ENCODE measurements at regions not wholly inside any gene's neighbourhood (a gene's known extent, or its start where the extent isn't known, plus 50 kb on each side); places are given as distances from the start of the nearest gene placed in this dataset.

- DNase-seq: no peak
- H3K4me1 ChIP-seq (ENCODE audit: control insufficient read depth, insufficient read depth, low read length): no peaks in the 10 kb centered on the region
- no peaks in the 10 kb centered on the region for H3K27me3 ChIP-seq (ENCODE audit: control insufficient read depth, insufficient read depth, low read length)
- WGBS (ENCODE audit: insufficient coverage): no CpG with 5 or more reads among the region's 2 CpGs
- H3K9me3 ChIP-seq (replicated peaks; ENCODE audit: control insufficient read depth, low read depth, low read length): peaks cover 4% of the 10 kb centered on the region
- H3K4me3 ChIP-seq (ENCODE audit: low read length): no peak overlapping the region
- no peak overlapping the region for H3K27ac ChIP-seq (ENCODE audit: low read length)
- no peaks in the 10 kb centered on the region for H3K36me3 ChIP-seq (ENCODE audit: control insufficient read depth, insufficient read depth, low read length)
These were observed 146.4 kb upstream of the TIAM1 start for GRCh38 chr21:31490443-31490842.

GRCh38 chr21:31489726-31490125, 145.7 kb upstream of the TIAM1 start:
- Histone ChIP-seq H3K4me1 (ENCODE audit: control insufficient read depth, insufficient read depth, low read length) (no peaks in the 10 kb centered on the region), H3K4me3 (ENCODE audit: low read length) (no peak overlapping the region)
- DNase-seq: peak; percentile 65

GRCh38 chr21:31489014-31489413, 145.0 kb upstream of the TIAM1 start:
- Histone ChIP-seq H3K4me1 (ENCODE audit: control insufficient read depth, insufficient read depth, low read length) (no peaks in the 10 kb centered on the region), H3K4me3 (ENCODE audit: low read length) (no peak overlapping the region), H3K36me3 (ENCODE audit: control insufficient read depth, insufficient read depth, low read length) (no peaks in the 10 kb centered on the region), H3K9me3 (replicated peaks; ENCODE audit: control insufficient read depth, low read depth, low read length) (peaks cover 12% of the 10 kb centered on the region), H3K27ac (ENCODE audit: low read length) (no peak overlapping the region), H3K27me3 (ENCODE audit: control insufficient read depth, insufficient read depth, low read length) (no peaks in the 10 kb centered on the region)
- no peak for DNase-seq
- 94% methylated on average over 3 of the region's 6 CpGs for WGBS (ENCODE audit: insufficient coverage)

More at GRCh38 chr21:31489726-31490125, 145.7 kb upstream of the TIAM1 start:
- peaks cover 5% of the 10 kb centered on the region for H3K9me3 ChIP-seq (replicated peaks; ENCODE audit: control insufficient read depth, low read depth, low read length)
- no peak overlapping the region for H3K27ac ChIP-seq (ENCODE audit: low read length)
- H3K27me3 ChIP-seq (ENCODE audit: control insufficient read depth, insufficient read depth, low read length): no peaks in the 10 kb centered on the region
- no peaks in the 10 kb centered on the region for H3K36me3 ChIP-seq (ENCODE audit: control insufficient read depth, insufficient read depth, low read length)
- WGBS (ENCODE audit: insufficient coverage): no CpG with 5 or more reads among the region's 2 CpGs

GRCh38 chr21:31484219-31484618, 140.2 kb upstream of the TIAM1 start:
- DNase-seq: no peak
- Histone ChIP-seq H3K4me3 (ENCODE audit: low read length) (no peak overlapping the region), H3K36me3 (ENCODE audit: control insufficient read depth, insufficient read depth, low read length) (no peaks in the 10 kb centered on the region), H3K27me3 (ENCODE audit: control insufficient read depth, insufficient read depth, low read length) (no peaks in the 10 kb centered on the region), H3K4me1 (ENCODE audit: control insufficient read depth, insufficient read depth, low read length) (no peaks in the 10 kb centered on the region), H3K9me3 (replicated peaks; ENCODE audit: control insufficient read depth, low read depth, low read length) (peaks cover 27% of the 10 kb centered on the region), H3K27ac (ENCODE audit: low read length) (no peak overlapping the region)
- 83% methylated on average over 5 of the region's 5 CpGs for WGBS (ENCODE audit: insufficient coverage)

- WGBS (ENCODE audit: insufficient coverage): no CpG with 5 or more reads among the region's 4 CpGs
- no peak overlapping the region for H3K27ac ChIP-seq (ENCODE audit: low read length)
- no peak overlapping the region for H3K4me3 ChIP-seq (ENCODE audit: low read length)
- H3K4me1 ChIP-seq (ENCODE audit: control insufficient read depth, insufficient read depth, low read length): no peaks in the 10 kb centered on the region
- H3K36me3 ChIP-seq (ENCODE audit: control insufficient read depth, insufficient read depth, low read length): no peaks in the 10 kb centered on the region
- no peak for DNase-seq
- no peaks in the 10 kb centered on the region for H3K27me3 ChIP-seq (ENCODE audit: control insufficient read depth, insufficient read depth, low read length)
- peaks cover 27% of the 10 kb centered on the region for H3K9me3 ChIP-seq (replicated peaks; ENCODE audit: control insufficient read depth, low read depth, low read length)
These were observed 139.1 kb upstream of the TIAM1 start for GRCh38 chr21:31483146-31483545.

- Histone ChIP-seq H3K36me3 (ENCODE audit: control insufficient read depth, insufficient read depth, low read length) (no peaks in the 10 kb centered on the region), H3K9me3 (replicated peaks; ENCODE audit: control insufficient read depth, low read depth, low read length) (peaks cover 27% of the 10 kb centered on the region), H3K27ac (ENCODE audit: low read length) (no peak overlapping the region), H3K27me3 (ENCODE audit: control insufficient read depth, insufficient read depth, low read length) (no peaks in the 10 kb centered on the region), H3K4me1 (ENCODE audit: control insufficient read depth, insufficient read depth, low read length) (no peaks in the 10 kb centered on the region), H3K4me3 (ENCODE audit: low read length) (no peak overlapping the region)
- WGBS (ENCODE audit: insufficient coverage): 65% methylated on average over 5 of the region's 5 CpGs
- DNase-seq: no peak
These were observed 138.4 kb upstream of the TIAM1 start for GRCh38 chr21:31482460-31482859.

- Histone ChIP-seq H3K9me3 (replicated peaks; ENCODE audit: control insufficient read depth, low read depth, low read length) (peaks cover 24% of the 10 kb centered on the region), H3K36me3 (ENCODE audit: control insufficient read depth, insufficient read depth, low read length) (no peaks in the 10 kb centered on the region), H3K27ac (ENCODE audit: low read length) (no peak overlapping the region), H3K27me3 (ENCODE audit: control insufficient read depth, insufficient read depth, low read length) (no peaks in the 10 kb centered on the region), H3K4me1 (ENCODE audit: control insufficient read depth, insufficient read depth, low read length) (no peaks in the 10 kb centered on the region), H3K4me3 (ENCODE audit: low read length) (no peak overlapping the region)
- no CpG with 5 or more reads among the region's 1 CpG for WGBS (ENCODE audit: insufficient coverage)
- DNase-seq: no peak
These were observed 136.2 kb upstream of the TIAM1 start for GRCh38 chr21:31480228-31480627.

- H3K9me3 ChIP-seq (replicated peaks; ENCODE audit: control insufficient read depth, low read depth, low read length): peaks cover 23% of the 10 kb centered on the region
- no peak for DNase-seq
- WGBS (ENCODE audit: insufficient coverage): 65% methylated on average over 6 of the region's 6 CpGs
- no peaks in the 10 kb centered on the region for H3K27me3 ChIP-seq (ENCODE audit: control insufficient read depth, insufficient read depth, low read length)
- no peaks in the 10 kb centered on the region for H3K36me3 ChIP-seq (ENCODE audit: control insufficient read depth, insufficient read depth, low read length)
- H3K4me3 ChIP-seq (ENCODE audit: low read length): no peak overlapping the region
- H3K27ac ChIP-seq (ENCODE audit: low read length): no peak overlapping the region
- H3K4me1 ChIP-seq (ENCODE audit: control insufficient read depth, insufficient read depth, low read length): no peaks in the 10 kb centered on the region
These were observed 135.7 kb upstream of the TIAM1 start for GRCh38 chr21:31479714-31480113.

- no peaks in the 10 kb centered on the region for H3K27me3 ChIP-seq (ENCODE audit: control insufficient read depth, insufficient read depth, low read length)
- DNase-seq: no peak
- H3K27ac ChIP-seq (ENCODE audit: low read length): no peak overlapping the region
- WGBS (ENCODE audit: insufficient coverage): 95% methylated on average over 3 of the region's 8 CpGs
- no peak overlapping the region for H3K4me3 ChIP-seq (ENCODE audit: low read length)
- H3K36me3 ChIP-seq (ENCODE audit: control insufficient read depth, insufficient read depth, low read length): no peaks in the 10 kb centered on the region
- peaks cover 18% of the 10 kb centered on the region for H3K9me3 ChIP-seq (replicated peaks; ENCODE audit: control insufficient read depth, low read depth, low read length)
- H3K4me1 ChIP-seq (ENCODE audit: control insufficient read depth, insufficient read depth, low read length): no peaks in the 10 kb centered on the region
These were observed 135.2 kb upstream of the TIAM1 start for GRCh38 chr21:31479222-31479621.

GRCh38 chr21:31476263-31477022, 132.4 kb upstream of the TIAM1 start:
- no peak overlapping the region for H3K27ac ChIP-seq (ENCODE audit: low read length)
- WGBS (ENCODE audit: insufficient coverage): 20% methylated on average over 2 of the region's 11 CpGs
- H3K9me3 ChIP-seq (replicated peaks; ENCODE audit: control insufficient read depth, low read depth, low read length): peaks cover 9% of the 10 kb centered on the region
- peak; percentile 83 for DNase-seq
- no peaks in the 10 kb centered on the region for H3K36me3 ChIP-seq (ENCODE audit: control insufficient read depth, insufficient read depth, low read length)
- H3K4me3 ChIP-seq (ENCODE audit: low read length): no peak overlapping the region
- no peaks in the 10 kb centered on the region for H3K27me3 ChIP-seq (ENCODE audit: control insufficient read depth, insufficient read depth, low read length)
- H3K4me1 ChIP-seq (ENCODE audit: control insufficient read depth, insufficient read depth, low read length): no peaks in the 10 kb centered on the region

GRCh38 chr21:31475223-31475622, 131.2 kb upstream of the TIAM1 start:
- H3K36me3 ChIP-seq (ENCODE audit: control insufficient read depth, insufficient read depth, low read length): no peaks in the 10 kb centered on the region
- H3K27ac ChIP-seq (ENCODE audit: low read length): no peak overlapping the region
- H3K4me1 ChIP-seq (ENCODE audit: control insufficient read depth, insufficient read depth, low read length): no peaks in the 10 kb centered on the region
- H3K27me3 ChIP-seq (ENCODE audit: control insufficient read depth, insufficient read depth, low read length): no peaks in the 10 kb centered on the region
- WGBS (ENCODE audit: insufficient coverage): no CpG with 5 or more reads among the region's 5 CpGs
- H3K4me3 ChIP-seq (ENCODE audit: low read length): no peak overlapping the region
- H3K9me3 ChIP-seq (replicated peaks; ENCODE audit: control insufficient read depth, low read depth, low read length): peaks cover under 1% of the 10 kb centered on the region
- no peak for DNase-seq
